Fibroblast of lung (primary cell): ENCODE measurements at regions not wholly inside any gene's neighbourhood (a gene's known extent, or its start where the extent isn't known, plus 50 kb on each side); places are given as distances from the start of the nearest gene placed in this dataset.
"Not testable (repeated sequence)": the region's sequence is repeated elsewhere in the genome, so short reads cannot be mapped to it uniquely, and the experiment has no call there.

Experiments used
- DNase-seq, 2 donors: peaks; one replicate each; pipeline versions ENCODE4 v3.0.0 to v3.0.0-alpha.2; 2010; ENCODE audit warnings: low read depth in 2 of 2
- H2AFZ ChIP-seq: 2 replicates; pipeline ENCODE4 v1.5.1; 2012; ENCODE audit warnings: low read length, control low read depth, inconsistent platforms
- H3K27ac ChIP-seq: 2 replicates; pipeline ENCODE4 v1.5.1; 2011; ENCODE audit warnings: low read length, control low read depth; ENCODE audit not compliant: insufficient read depth
- H3K27me3 ChIP-seq: 2 replicates; pipeline ENCODE4 v1.5.1; 2011; ENCODE audit warnings: mild to moderate bottlenecking, low read length; ENCODE audit not compliant: control insufficient read depth, insufficient read depth
- H3K36me3 ChIP-seq: 2 replicates; pipeline ENCODE4 v1.5.1; 2011; ENCODE audit warnings: low read length; ENCODE audit not compliant: control insufficient read depth, insufficient read depth
- H3K4me1 ChIP-seq: 2 replicates; pipeline ENCODE4 v1.5.1; 2011; ENCODE audit warnings: low read length; ENCODE audit not compliant: control insufficient read depth, insufficient read depth; ENCODE audit errors: extremely low read depth
- H3K4me2 ChIP-seq: 2 replicates; pipeline ENCODE4 v1.5.1; 2011; ENCODE audit warnings: low read length, control low read depth; ENCODE audit not compliant: insufficient read depth; ENCODE audit errors: extremely low read depth
- H3K4me3 ChIP-seq, 4 experiments: fragments of 200-600 bp in 1 of 4; sonication (generic) in 1 of 4; replicated peaks in 1 of 4; 2 replicates each; pipeline ENCODE4 v1.5.1; 2011 to 2016; ENCODE audit warnings: low read length in 4 of 4, low read depth in 3 of 4, mild to moderate bottlenecking in 3 of 4, control low read depth in 2 of 4, inconsistent platforms in 1 of 4, mixed read lengths in 1 of 4; ENCODE audit not compliant: insufficient read depth in 1 of 4; ENCODE audit errors: control extremely low read depth in 1 of 4
- H3K79me2 ChIP-seq: 2 replicates; pipeline ENCODE4 v1.5.1; 2012; ENCODE audit warnings: mild to moderate bottlenecking, low read length, inconsistent platforms; ENCODE audit not compliant: control insufficient read depth, insufficient read depth
- H3K9ac ChIP-seq: 2 replicates; pipeline ENCODE4 v1.5.1; 2011; ENCODE audit warnings: mild to moderate bottlenecking, low read length, control low read depth; ENCODE audit not compliant: insufficient read depth
- H3K9me3 ChIP-seq: 2 replicates; pipeline ENCODE4 v1.5.1; 2012; ENCODE audit warnings: low read depth, low read length; ENCODE audit not compliant: control insufficient read depth, insufficient read depth
- H4K20me1 ChIP-seq: 2 replicates; pipeline ENCODE4 v1.5.1; 2011; ENCODE audit warnings: low read length; ENCODE audit not compliant: control insufficient read depth, insufficient read depth; ENCODE audit errors: extremely low read depth
- EZH2 ChIP-seq: IDR thresholded peaks from 2 replicates; pipeline ENCODE4 v1.5.1; 2012; ENCODE audit warnings: low read length, control low read depth, mild to moderate bottlenecking; ENCODE audit errors: missing control alignments
- TF ChIP-seq, protein P1 (sequence below), 2 donors: IDR thresholded peaks in 1 of 2; conservative IDR thresholded peaks in 1 of 2; 1 replicate in 1 of 2; 2 replicates in 1 of 2; pipeline ENCODE4 v1.5.1; 2011 to 2012; ENCODE audit warnings: low read length in 2 of 2, control low read depth in 1 of 2, inconsistent platforms in 1 of 2, low read depth in 1 of 2, mild to moderate bottlenecking in 1 of 2

GRCh38 chr1:233722212-233722979 is 108.5 kb downstream of the KCNK1 start:
- H3K27me3 ChIP-seq = no peaks in the 10 kb centered on the region

GRCh38 chr1:233723387-233723786 is 109.5 kb downstream of the KCNK1 start:
- H3K36me3 ChIP-seq = no peaks in the 10 kb centered on the region
- H3K4me2 ChIP-seq = no peak overlapping the region
- H3K27me3 ChIP-seq = no peaks in the 10 kb centered on the region
- no peaks in the 10 kb centered on the region for H4K20me1 ChIP-seq
- H3K79me2 ChIP-seq = no peaks in the 10 kb centered on the region
- no peak overlapping the region for H2AFZ ChIP-seq
- no peak overlapping the region for H3K4me3 ChIP-seq
- no peaks in the 10 kb centered on the region for H3K4me1 ChIP-seq
- no peaks in the 10 kb centered on the region for H3K9me3 ChIP-seq
- no peak overlapping the region for H3K9ac ChIP-seq
- no peak overlapping the region for H3K27ac ChIP-seq
- DNase-seq = no peak
- TF ChIP-seq, protein P1, sequence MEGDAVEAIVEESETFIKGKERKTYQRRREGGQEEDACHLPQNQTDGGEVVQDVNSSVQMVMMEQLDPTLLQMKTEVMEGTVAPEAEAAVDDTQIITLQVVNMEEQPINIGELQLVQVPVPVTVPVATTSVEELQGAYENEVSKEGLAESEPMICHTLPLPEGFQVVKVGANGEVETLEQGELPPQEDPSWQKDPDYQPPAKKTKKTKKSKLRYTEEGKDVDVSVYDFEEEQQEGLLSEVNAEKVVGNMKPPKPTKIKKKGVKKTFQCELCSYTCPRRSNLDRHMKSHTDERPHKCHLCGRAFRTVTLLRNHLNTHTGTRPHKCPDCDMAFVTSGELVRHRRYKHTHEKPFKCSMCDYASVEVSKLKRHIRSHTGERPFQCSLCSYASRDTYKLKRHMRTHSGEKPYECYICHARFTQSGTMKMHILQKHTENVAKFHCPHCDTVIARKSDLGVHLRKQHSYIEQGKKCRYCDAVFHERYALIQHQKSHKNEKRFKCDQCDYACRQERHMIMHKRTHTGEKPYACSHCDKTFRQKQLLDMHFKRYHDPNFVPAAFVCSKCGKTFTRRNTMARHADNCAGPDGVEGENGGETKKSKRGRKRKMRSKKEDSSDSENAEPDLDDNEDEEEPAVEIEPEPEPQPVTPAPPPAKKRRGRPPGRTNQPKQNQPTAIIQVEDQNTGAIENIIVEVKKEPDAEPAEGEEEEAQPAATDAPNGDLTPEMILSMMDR (conservative IDR thresholded peaks at IDR 0.05 in 1 of 2, IDR thresholded peaks at IDR 0.05 in 1 of 2; ENCODE audit: low read depth in 1 of 2, low read length in 2 of 2) = no peak
- TF ChIP-seq EZH2 = no peak

More at GRCh38 chr1:233722212-233722979, 108.5 kb downstream of the KCNK1 start:
- no peak for TF ChIP-seq EZH2
- TF ChIP-seq, protein P1 (conservative IDR thresholded peaks at IDR 0.05 in 1 of 2, IDR thresholded peaks at IDR 0.05 in 1 of 2; ENCODE audit: low read depth in 1 of 2, low read length in 2 of 2) = no peak
- Histone ChIP-seq H4K20me1 (no peaks in the 10 kb centered on the region), H3K4me1 (no peaks in the 10 kb centered on the region), H3K79me2 (no peaks in the 10 kb centered on the region), H2AFZ (no peak overlapping the region), H3K36me3 (no peaks in the 10 kb centered on the region), H3K27ac (no peak overlapping the region), H3K9ac (no peak overlapping the region), H3K4me3 (no peak overlapping the region), H3K4me2 (no peak overlapping the region), H3K9me3 (no peaks in the 10 kb centered on the region)
- no peak for DNase-seq

GRCh38 chr1:233724131-233724631 is 110.3 kb downstream of the KCNK1 start:
- not testable (repeated sequence) for H3K27me3 ChIP-seq, H3K4me3 ChIP-seq, H3K9ac ChIP-seq, H3K9me3 ChIP-seq, H3K27ac ChIP-seq, H3K79me2 ChIP-seq, H3K4me1 ChIP-seq, H2AFZ ChIP-seq, H3K36me3 ChIP-seq, H3K4me2 ChIP-seq, H4K20me1 ChIP-seq, DNase-seq
